ENCODE measurements at regions not wholly inside any gene's neighbourhood (a gene's known extent, or its start where the extent isn't known, plus 50 kb on each side); places are given as distances from the start of the nearest gene placed in this dataset.

GRCh38 chr4:11640584-11640983, 211.9 kb upstream of the HS3ST1 start:
- Histone ChIP-seq H3K27ac (ENCODE audit: low read depth in 1 of 2, low read length in 2 of 2) (no peak overlapping the region), H3K36me3 (ENCODE audit: control insufficient read depth in 4 of 4, insufficient read depth in 3 of 4, low read depth in 1 of 4, low read length in 3 of 4) (no peaks in the 10 kb centered on the region), H3K27me3 (ENCODE audit: control insufficient read depth in 4 of 4, insufficient read depth in 4 of 4, low read length in 3 of 4) (no peaks in the 10 kb centered on the region), H3K4me3 (ENCODE audit: low read depth in 1 of 3, low read length in 3 of 3) (no peak overlapping the region), H3K9me3 (ENCODE audit: control insufficient read depth in 4 of 4, low read length in 3 of 4) (peaks cover 0 to 2% (median 0%) of the 10 kb centered on the region in 4 donors), H3K4me1 (ENCODE audit: control insufficient read depth in 4 of 4, insufficient read depth in 4 of 4, low read length in 3 of 4) (no peaks in the 10 kb centered on the region), H3K9ac (ENCODE audit: low read depth in 1 of 2, low read length in 2 of 2) (no peak overlapping the region)
- DNase-seq (ENCODE audit: low spot score): no peak
- WGBS: 75% methylated on average over 2 of the region's 2 CpGs
- TF ChIP-seq TAF1 (conservative IDR thresholded peaks at IDR 0.05) (no peak), SP1 (IDR thresholded peaks at IDR 0.05) (no peak), HNF4G (IDR thresholded peaks at IDR 0.05) (no peak), GABPA (IDR thresholded peaks at IDR 0.05 in 1 of 2, conservative IDR thresholded peaks at IDR 0.05 in 1 of 2) (no peak)

GRCh38 chr4:11636551-11636950, 207.9 kb upstream of the HS3ST1 start:
- TF ChIP-seq REST (IDR thresholded peaks at IDR 0.05) (no peak), RAD21 (IDR thresholded peaks at IDR 0.05) (no peak), YY1 (IDR thresholded peaks at IDR 0.05) (no peak), HNF4A (conservative IDR thresholded peaks at IDR 0.05) (no peak), NR2F2 (IDR thresholded peaks at IDR 0.05) (no peak), MAX (IDR thresholded peaks at IDR 0.05) (no peak), CTCF (IDR thresholded peaks at IDR 0.05; ENCODE audit: low read depth, low read length, missing input control) (no peak), RXRA (IDR thresholded peaks at IDR 0.05) (no peak), SP1 (IDR thresholded peaks at IDR 0.05) (no peak)
- H3K36me3 ChIP-seq (ENCODE audit: control insufficient read depth in 4 of 4, insufficient read depth in 3 of 4, low read depth in 1 of 4, low read length in 3 of 4): no peaks in the 10 kb centered on the region
- H3K4me3 ChIP-seq (ENCODE audit: low read depth in 1 of 3, low read length in 3 of 3): no peak overlapping the region
- H3K27me3 ChIP-seq (ENCODE audit: control insufficient read depth in 4 of 4, insufficient read depth in 4 of 4, low read length in 3 of 4): no peaks in the 10 kb centered on the region
- H3K9me3 ChIP-seq (ENCODE audit: control insufficient read depth in 4 of 4, low read length in 3 of 4): peaks cover 0 to 2% (median 0%) of the 10 kb centered on the region in 4 donors
- H3K9ac ChIP-seq (ENCODE audit: low read depth in 1 of 2, low read length in 2 of 2): no peak overlapping the region
- H3K27ac ChIP-seq (ENCODE audit: low read depth in 1 of 2, low read length in 2 of 2): no peak overlapping the region
- WGBS: 66% methylated on average over 4 of the region's 4 CpGs
- DNase-seq (ENCODE audit: low spot score): no peak
- H3K4me1 ChIP-seq (ENCODE audit: control insufficient read depth in 4 of 4, insufficient read depth in 4 of 4, low read length in 3 of 4): no peaks in the 10 kb centered on the region

- Histone ChIP-seq H3K9me3 (ENCODE audit: control insufficient read depth in 4 of 4, low read length in 3 of 4) (peaks cover 0 to 2% (median 0%) of the 10 kb centered on the region in 4 donors), H3K9ac (ENCODE audit: low read depth in 1 of 2, low read length in 2 of 2) (no peak overlapping the region), H3K4me3 (ENCODE audit: low read depth in 1 of 3, low read length in 3 of 3) (no peak overlapping the region), H3K27ac (ENCODE audit: low read depth in 1 of 2, low read length in 2 of 2) (no peak overlapping the region), H3K27me3 (ENCODE audit: control insufficient read depth in 4 of 4, insufficient read depth in 4 of 4, low read length in 3 of 4) (no peaks in the 10 kb centered on the region), H3K36me3 (ENCODE audit: control insufficient read depth in 4 of 4, insufficient read depth in 3 of 4, low read depth in 1 of 4, low read length in 3 of 4) (no peaks in the 10 kb centered on the region), H3K4me1 (ENCODE audit: control insufficient read depth in 4 of 4, insufficient read depth in 4 of 4, low read length in 3 of 4) (no peaks in the 10 kb centered on the region)
- 62% methylated on average over 3 of the region's 3 CpGs for WGBS
- DNase-seq (ENCODE audit: low spot score): no peak
- TF ChIP-seq FOXA2 (IDR thresholded peaks at IDR 0.05): no peak
- no peak for TF ChIP-seq ATF3 (IDR thresholded peaks at IDR 0.05)
- TF ChIP-seq SP1 (IDR thresholded peaks at IDR 0.05): no peak
- TF ChIP-seq YY1 (IDR thresholded peaks at IDR 0.05): no peak
- no peak for TF ChIP-seq FOXA1 (IDR thresholded peaks at IDR 0.05)
- no peak for TF ChIP-seq RXRA (IDR thresholded peaks at IDR 0.05)
- TF ChIP-seq CTCF (IDR thresholded peaks at IDR 0.05; ENCODE audit: low read depth, low read length, missing input control): no peak
- TF ChIP-seq HNF4G (IDR thresholded peaks at IDR 0.05): no peak
- TF ChIP-seq NR2F2 (IDR thresholded peaks at IDR 0.05): no peak
- no peak for TF ChIP-seq GABPA (IDR thresholded peaks at IDR 0.05 in 1 of 2, conservative IDR thresholded peaks at IDR 0.05 in 1 of 2)
- TF ChIP-seq JUND (IDR thresholded peaks at IDR 0.05): no peak
- TF ChIP-seq EGR1 (IDR thresholded peaks at IDR 0.05; ENCODE audit: low read depth in 2 of 2): no peak
- TF ChIP-seq RAD21 (IDR thresholded peaks at IDR 0.05): no peak
- TF ChIP-seq HNF4A (conservative IDR thresholded peaks at IDR 0.05): no peak
- no peak for TF ChIP-seq MAX (IDR thresholded peaks at IDR 0.05)
Measured at GRCh38 chr4:11636031-11636430, 207.3 kb upstream of the HS3ST1 start.
